Panc1 (cell line): ENCODE measurements at regions not wholly inside any gene's neighbourhood (a gene's known extent, or its start where the extent isn't known, plus 50 kb on each side); places are given as distances from the start of the nearest gene placed in this dataset.

ENCODE experiments used
- ATAC-seq: fragments of 200-7000 bp; cut with Tn5 transposase; 2 replicates; pipeline ENCODE4 v1.9.1; 2020; ENCODE audit warnings: mild to moderate bottlenecking, moderate library complexity
- BruUV-seq: library from RNA; stranded (reverse); fragments of 400-500 nt; replicated peaks from 2 replicates; lab custom pipeline; 2021; lab: Mats Ljungman, UMichigan
- CTCF ChIA-PET: fragments of 300-600 bp; sonication (Branson Sonifier 250); formaldehyde crosslinking; loops from one replicate; lab custom pipeline; 2022; ENCODE audit warnings: antibody characterized with exemption; lab: Charles Lee
- POLR2A ChIA-PET: fragments of 300-600 bp; sonication (Branson Sonifier 250); formaldehyde crosslinking; loops from one replicate; lab custom pipeline; 2022; ENCODE audit warnings: antibody characterized with exemption; lab: Charles Lee
- DNase-seq: peaks from one replicate; pipeline ENCODE4 v3.0.0-alpha.2; 2010; ENCODE audit warnings: low read depth, low spot score
- H3K27ac ChIP-seq: 2 replicates; pipeline ENCODE4 v1.5.1; 2011; ENCODE audit warnings: mild to moderate bottlenecking, low read length, inconsistent platforms
- H3K27me3 ChIP-seq: fragments of 200-500 bp; sonication (Bioruptor generic); 2 replicates; pipeline ENCODE4 v1.6.0; 2014; ENCODE audit warnings: low read length, inconsistent platforms; ENCODE audit not compliant: control insufficient read depth, insufficient read depth
- H3K36me3 ChIP-seq: fragments of 200-500 bp; sonication (Bioruptor generic); 2 replicates; pipeline ENCODE4 v1.5.1; 2014; ENCODE audit warnings: inconsistent platforms, mild to moderate bottlenecking, low read length, moderate library complexity; ENCODE audit not compliant: control insufficient read depth, insufficient read depth
- H3K4me1 ChIP-seq: 2 replicates; pipeline ENCODE4 v1.5.1; 2011; ENCODE audit warnings: inconsistent platforms, mild to moderate bottlenecking, low read length, moderate library complexity; ENCODE audit not compliant: control insufficient read depth, insufficient read depth
- H3K4me3 ChIP-seq, 2 experiments: 2 replicates each; pipeline ENCODE4 v1.5.1; 2011 to 2012; ENCODE audit warnings: low read depth in 2 of 2, low read length in 2 of 2, mild to moderate bottlenecking in 2 of 2, inconsistent platforms in 1 of 2, moderate library complexity in 1 of 2
- H3K9me3 ChIP-seq: fragments of 200-500 bp; sonication (Bioruptor generic); 2 replicates; pipeline ENCODE4 v1.5.1; 2014; ENCODE audit warnings: low read depth, mild to moderate bottlenecking, inconsistent platforms, low read length, moderate library complexity; ENCODE audit not compliant: control insufficient read depth, insufficient read depth
- POLR2AphosphoS5 ChIP-seq: IDR thresholded peaks from 2 replicates; pipeline ENCODE4 v1.6.1; 2012; ENCODE audit warnings: mild to moderate bottlenecking, low read depth, low read length, moderate library complexity
- SIN3A ChIP-seq: IDR thresholded peaks from 2 replicates; pipeline ENCODE4 v1.6.1; 2012; ENCODE audit warnings: low read depth, mild to moderate bottlenecking, low read length, moderate library complexity, borderline replicate concordance; ENCODE audit not compliant: insufficient read depth
- TCF7L2 ChIP-seq: IDR thresholded peaks from 2 replicates; pipeline ENCODE4 v1.6.1; 2011; ENCODE audit warnings: mild to moderate bottlenecking, low read depth, low read length, inconsistent platforms
- in situ Hi-C: cut with HindIII; loops from 2 replicates; pipeline ENCODE4 v1.10.0; 2016; ENCODE audit warnings: low sequenced_read_pairs, low pct_unique_long_range_greater_than_20kb
- intact Hi-C: fragments of 100-400 bp; cut with micrococcal nuclease; formaldehyde crosslinking; loops from one replicate; pipeline ENCODE4 v1.10.0; 2022; ENCODE audit not compliant: unreplicated experiment
- TF ChIP-seq, protein P1 (sequence below): fragments of 450-650 bp; IDR thresholded peaks from 2 replicates; pipeline ENCODE4 v1.5.1; 2017; ENCODE audit warnings: mild to moderate bottlenecking
- TF ChIP-seq, protein P2 (sequence below), 2 experiments: IDR thresholded peaks; 2 replicates each; pipeline ENCODE4 v1.6.1; 2011 to 2012; ENCODE audit warnings: low read depth in 2 of 2, control low read depth in 1 of 2, low read length in 1 of 2, mild to moderate bottlenecking in 1 of 2, moderate library complexity in 1 of 2; ENCODE audit not compliant: insufficient read depth in 1 of 2

DNA sequence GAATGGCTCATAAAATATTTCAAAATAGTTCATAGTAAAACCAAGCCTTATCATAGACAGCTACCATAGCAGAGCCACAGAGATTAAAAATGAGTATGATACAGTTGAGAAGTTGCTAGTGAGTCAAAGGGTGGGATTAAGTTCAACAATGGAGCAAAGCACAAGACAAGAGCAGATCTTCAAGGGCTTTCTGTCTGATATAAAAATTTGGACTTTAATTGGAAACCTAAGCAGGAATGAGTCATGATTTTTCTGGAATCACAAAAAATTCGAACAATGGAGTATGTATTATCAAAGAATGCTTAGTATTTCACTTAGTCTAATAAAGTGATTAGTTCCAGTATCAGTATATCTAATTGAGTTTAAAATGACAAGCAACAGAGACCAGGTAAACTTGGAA lies 487.3 kb upstream of the NETO1 start:
- no peak for ATAC-seq
- ChIA-PET CTCF (no interaction called here), POLR2A (no interaction called here)
- H3K4me3 ChIP-seq: no peak overlapping the region
- intact Hi-C loops: no loop called here
- DNase-seq: no peak
- TF ChIP-seq SIN3A (no peak), TCF7L2 (no peak), POLR2AphosphoS5 (no peak)
- TF ChIP-seq, protein P1, sequence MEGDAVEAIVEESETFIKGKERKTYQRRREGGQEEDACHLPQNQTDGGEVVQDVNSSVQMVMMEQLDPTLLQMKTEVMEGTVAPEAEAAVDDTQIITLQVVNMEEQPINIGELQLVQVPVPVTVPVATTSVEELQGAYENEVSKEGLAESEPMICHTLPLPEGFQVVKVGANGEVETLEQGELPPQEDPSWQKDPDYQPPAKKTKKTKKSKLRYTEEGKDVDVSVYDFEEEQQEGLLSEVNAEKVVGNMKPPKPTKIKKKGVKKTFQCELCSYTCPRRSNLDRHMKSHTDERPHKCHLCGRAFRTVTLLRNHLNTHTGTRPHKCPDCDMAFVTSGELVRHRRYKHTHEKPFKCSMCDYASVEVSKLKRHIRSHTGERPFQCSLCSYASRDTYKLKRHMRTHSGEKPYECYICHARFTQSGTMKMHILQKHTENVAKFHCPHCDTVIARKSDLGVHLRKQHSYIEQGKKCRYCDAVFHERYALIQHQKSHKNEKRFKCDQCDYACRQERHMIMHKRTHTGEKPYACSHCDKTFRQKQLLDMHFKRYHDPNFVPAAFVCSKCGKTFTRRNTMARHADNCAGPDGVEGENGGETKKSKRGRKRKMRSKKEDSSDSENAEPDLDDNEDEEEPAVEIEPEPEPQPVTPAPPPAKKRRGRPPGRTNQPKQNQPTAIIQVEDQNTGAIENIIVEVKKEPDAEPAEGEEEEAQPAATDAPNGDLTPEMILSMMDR: no peak
- TF ChIP-seq, protein P2, sequence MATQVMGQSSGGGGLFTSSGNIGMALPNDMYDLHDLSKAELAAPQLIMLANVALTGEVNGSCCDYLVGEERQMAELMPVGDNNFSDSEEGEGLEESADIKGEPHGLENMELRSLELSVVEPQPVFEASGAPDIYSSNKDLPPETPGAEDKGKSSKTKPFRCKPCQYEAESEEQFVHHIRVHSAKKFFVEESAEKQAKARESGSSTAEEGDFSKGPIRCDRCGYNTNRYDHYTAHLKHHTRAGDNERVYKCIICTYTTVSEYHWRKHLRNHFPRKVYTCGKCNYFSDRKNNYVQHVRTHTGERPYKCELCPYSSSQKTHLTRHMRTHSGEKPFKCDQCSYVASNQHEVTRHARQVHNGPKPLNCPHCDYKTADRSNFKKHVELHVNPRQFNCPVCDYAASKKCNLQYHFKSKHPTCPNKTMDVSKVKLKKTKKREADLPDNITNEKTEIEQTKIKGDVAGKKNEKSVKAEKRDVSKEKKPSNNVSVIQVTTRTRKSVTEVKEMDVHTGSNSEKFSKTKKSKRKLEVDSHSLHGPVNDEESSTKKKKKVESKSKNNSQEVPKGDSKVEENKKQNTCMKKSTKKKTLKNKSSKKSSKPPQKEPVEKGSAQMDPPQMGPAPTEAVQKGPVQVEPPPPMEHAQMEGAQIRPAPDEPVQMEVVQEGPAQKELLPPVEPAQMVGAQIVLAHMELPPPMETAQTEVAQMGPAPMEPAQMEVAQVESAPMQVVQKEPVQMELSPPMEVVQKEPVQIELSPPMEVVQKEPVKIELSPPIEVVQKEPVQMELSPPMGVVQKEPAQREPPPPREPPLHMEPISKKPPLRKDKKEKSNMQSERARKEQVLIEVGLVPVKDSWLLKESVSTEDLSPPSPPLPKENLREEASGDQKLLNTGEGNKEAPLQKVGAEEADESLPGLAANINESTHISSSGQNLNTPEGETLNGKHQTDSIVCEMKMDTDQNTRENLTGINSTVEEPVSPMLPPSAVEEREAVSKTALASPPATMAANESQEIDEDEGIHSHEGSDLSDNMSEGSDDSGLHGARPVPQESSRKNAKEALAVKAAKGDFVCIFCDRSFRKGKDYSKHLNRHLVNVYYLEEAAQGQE (IDR thresholded peaks at IDR 0.05; ENCODE audit: insufficient read depth in 1 of 2, low read depth in 2 of 2, low read length in 1 of 2): no peak
- BruUV-seq: no TSS peak
- H3K9me3 ChIP-seq: no peaks in the 10 kb centered on the region
- no peaks in the 10 kb centered on the region for H3K36me3 ChIP-seq
- in situ Hi-C loops: no loop called here
- H3K27me3 ChIP-seq: no peaks in the 10 kb centered on the region
- no peak overlapping the region for H3K27ac ChIP-seq
- H3K4me1 ChIP-seq: no peaks in the 10 kb centered on the region

- intact Hi-C loops (no loop called here), in situ Hi-C loops (no loop called here)
- DNase-seq: no peak
- Histone ChIP-seq H3K4me1 (no peaks in the 10 kb centered on the region), H3K9me3 (no peaks in the 10 kb centered on the region), H3K4me3 (no peak overlapping the region), H3K36me3 (no peaks in the 10 kb centered on the region), H3K27ac (no peak overlapping the region), H3K27me3 (no peaks in the 10 kb centered on the region)
- ATAC-seq: no peak
- no TSS peak for BruUV-seq
- ChIA-PET POLR2A (no interaction called here), CTCF (no interaction called here)
- TF ChIP-seq, protein P1: no peak
- TF ChIP-seq TCF7L2 (no peak), POLR2AphosphoS5 (no peak), SIN3A (no peak)
- TF ChIP-seq, protein P2 (IDR thresholded peaks at IDR 0.05; ENCODE audit: insufficient read depth in 1 of 2, low read depth in 2 of 2, low read length in 1 of 2): no peak
Observed at GRCh38 chr18:73352546-73352945, 484.8 kb upstream of the NETO1 start.
